CD14-positive monocyte (primary cell): ENCODE measurements at regions not wholly inside any gene's neighbourhood (a gene's known extent, or its start where the extent isn't known, plus 50 kb on each side); places are given as distances from the start of the nearest gene placed in this dataset.

Experiments
- DNase-seq, 3 donors: peaks; one replicate each; pipeline ENCODE4 v3.0.0-alpha.2; 2011 to 2022
- H2AFZ ChIP-seq: 2 replicates; pipeline ENCODE4 v1.6.0; 2012; ENCODE audit warnings: mild to moderate bottlenecking, low read depth, low read length, inconsistent platforms; ENCODE audit not compliant: insufficient read depth, poor library complexity, severe bottlenecking
- H3K27ac ChIP-seq, 2 donors: 1 replicate in 1 of 2; 2 replicates in 1 of 2; pipeline ENCODE4 v1.5.1; 2012 to 2013; ENCODE audit warnings: low read length in 2 of 2, control low read depth in 1 of 2, inconsistent platforms in 1 of 2, low read depth in 1 of 2, mild to moderate bottlenecking in 1 of 2
- H3K27me3 ChIP-seq, 2 donors: one replicate each; pipeline versions ENCODE4 v1.6.0 to v1.6.1; 2011 to 2013; ENCODE audit warnings: low read length in 2 of 2; ENCODE audit not compliant: control insufficient read depth in 2 of 2, insufficient read depth in 2 of 2
- H3K36me3 ChIP-seq, 2 donors: replicated peaks in 1 of 2; 1 replicate in 1 of 2; 2 replicates in 1 of 2; pipeline versions ENCODE4 v1.5.1 to v1.6.1; 2012 to 2013; ENCODE audit warnings: low read length in 2 of 2, control low read depth in 1 of 2, inconsistent platforms in 1 of 2, mild to moderate bottlenecking in 1 of 2; ENCODE audit not compliant: insufficient read depth in 2 of 2, control insufficient read depth in 1 of 2
- H3K4me1 ChIP-seq, 2 donors: 1 replicate in 1 of 2; 2 replicates in 1 of 2; pipeline versions ENCODE4 v1.5.1 to v1.6.1; 2012 to 2013; ENCODE audit warnings: low read length in 2 of 2, control low read depth in 1 of 2, inconsistent platforms in 1 of 2, mild to moderate bottlenecking in 1 of 2, moderate library complexity in 1 of 2; ENCODE audit not compliant: insufficient read depth in 2 of 2, control insufficient read depth in 1 of 2
- H3K4me2 ChIP-seq: replicated peaks from 2 replicates; pipeline ENCODE3; 2012; ENCODE audit warnings: low read length, moderate library complexity, mild to moderate bottlenecking; ENCODE audit not compliant: poor library complexity, severe bottlenecking; ENCODE audit errors: extremely low read depth
- H3K4me3 ChIP-seq, 3 experiments: fragments of 200-600 bp in 1 of 3; sonication (generic) in 1 of 3; replicated peaks in 1 of 3; 1 replicate in 2 of 3; 2 replicates in 1 of 3; pipeline ENCODE4 v1.5.1; 2011 to 2013; ENCODE audit warnings: low read length in 3 of 3, mild to moderate bottlenecking in 3 of 3, control low read depth in 2 of 3, low read depth in 2 of 3, inconsistent platforms in 1 of 3, moderate library complexity in 1 of 3
- H3K79me2 ChIP-seq: 2 replicates; pipeline ENCODE4 v1.6.0; 2012; ENCODE audit warnings: mild to moderate bottlenecking, control low read depth, inconsistent platforms, low read length, moderate library complexity; ENCODE audit not compliant: insufficient read depth
- H3K9ac ChIP-seq: 2 replicates; pipeline ENCODE4 v1.6.0; 2017; ENCODE audit warnings: low read length, mild to moderate bottlenecking; ENCODE audit not compliant: insufficient read depth, poor library complexity, severe bottlenecking
- H3K9me3 ChIP-seq, 2 donors: replicated peaks in 1 of 2; 1 replicate in 1 of 2; 2 replicates in 1 of 2; pipeline versions ENCODE4 v1.5.1 to v1.6.1; 2012 to 2013; ENCODE audit warnings: low read length in 2 of 2, control low read depth in 1 of 2; ENCODE audit not compliant: control insufficient read depth in 1 of 2, insufficient read depth in 1 of 2
- H4K20me1 ChIP-seq: 2 replicates; pipeline ENCODE4 v1.6.0; 2012; ENCODE audit warnings: mild to moderate bottlenecking, low read length, control low read depth, moderate library complexity; ENCODE audit not compliant: insufficient read depth
- H3K27ac Mint-ChIP-seq, 7 donors: one replicate each; pipeline ENCODE4 v1.8.0; 2020; ENCODE audit warnings: mild to moderate bottlenecking in 7 of 7, mixed read lengths in 7 of 7, moderate library complexity in 6 of 7, inconsistent platforms in 2 of 7
- H3K27me3 Mint-ChIP-seq, 3 donors: one replicate each; pipeline ENCODE4 v1.8.0; 2021 to 2022; ENCODE audit warnings: low read depth in 3 of 3, mild to moderate bottlenecking in 3 of 3, mixed read lengths in 3 of 3, moderate library complexity in 3 of 3, inconsistent platforms in 1 of 3
- H3K36me3 Mint-ChIP-seq, 2 donors: one replicate each; pipeline ENCODE4 v1.8.0; 2020; ENCODE audit warnings: mixed read lengths in 2 of 2, inconsistent platforms in 1 of 2, mild to moderate bottlenecking in 1 of 2
- H3K4me1 Mint-ChIP-seq: one replicate; pipeline ENCODE4 v1.8.0; 2020; ENCODE audit warnings: mild to moderate bottlenecking, mixed read lengths
- H3K4me3 Mint-ChIP-seq, 2 donors: one replicate each; pipeline ENCODE4 v1.8.0; 2020; ENCODE audit warnings: mild to moderate bottlenecking in 2 of 2, mixed read lengths in 2 of 2, moderate library complexity in 1 of 2
- H3K9me3 Mint-ChIP-seq, 7 donors: one replicate each; pipeline ENCODE4 v1.8.0; 2020 to 2022; ENCODE audit warnings: mixed read lengths in 7 of 7, mild to moderate bottlenecking in 6 of 7, moderate library complexity in 6 of 7, inconsistent platforms in 2 of 7
- WGBS: methylation state at CpG from one replicate; pipeline ENCODE4 v1.1.5; 2013; ENCODE audit warnings: missing lambda C conversion rate; ENCODE audit not compliant: insufficient coverage; 5-methylcytosine and 5-hydroxymethylcytosine counted together
- intact Hi-C, 2 donors: fragments of 100-400 bp; cut with micrococcal nuclease; formaldehyde crosslinking; loops; one replicate each; pipeline versions ENCODE4 v1.15.0 to v1.15.1; 2023
- TF ChIP-seq, protein P1 (sequence below): fragments of 200-600 bp; IDR thresholded peaks from one replicate; pipeline ENCODE4 v1.8.0; 2022; ENCODE audit warnings: antibody characterized with exemption, mild to moderate bottlenecking

DNA sequence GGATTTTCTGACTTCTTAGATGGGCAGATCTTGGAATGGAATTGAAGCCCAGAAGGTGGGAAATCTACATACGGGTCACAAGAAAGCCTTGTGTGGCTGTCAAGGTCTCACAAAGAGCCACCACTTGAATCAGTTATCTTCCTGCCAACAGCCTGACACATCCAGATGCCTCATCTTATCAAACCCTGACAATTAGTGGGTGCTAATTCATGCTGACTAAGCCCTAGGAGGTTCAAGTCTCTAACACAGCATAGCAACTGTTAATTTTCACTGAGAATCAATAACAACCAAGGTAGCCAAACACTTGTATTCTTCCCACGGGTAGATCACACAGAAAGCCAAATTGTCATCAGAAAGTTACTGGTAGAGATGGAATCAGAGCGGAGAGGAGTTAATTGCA lies 222.2 kb downstream of the TMEM167A start:
- Mint-ChIP-seq H3K27ac (no peak overlapping the region), H3K4me3 (no peak overlapping the region), H3K36me3 (no peaks in the 10 kb centered on the region), H3K27me3 (peaks cover 0 to 4% (median 2%) of the 10 kb centered on the region in 3 donors), H3K4me1 (no peaks in the 10 kb centered on the region), H3K9me3 (peaks cover 0 to 1% (median 0%) of the 10 kb centered on the region in 7 donors)
- Histone ChIP-seq H3K27ac (no peak overlapping the region), H3K27me3 (no peaks in the 10 kb centered on the region), H3K79me2 (no peaks in the 10 kb centered on the region), H3K4me3 (no peak overlapping the region), H3K4me2 (no peak overlapping the region), H3K4me1 (no peaks in the 10 kb centered on the region), H3K9ac (no peak overlapping the region), H3K36me3 (no peaks in the 10 kb centered on the region), H3K9me3 (no peaks in the 10 kb centered on the region), H2AFZ (no peak overlapping the region), H4K20me1 (no peaks in the 10 kb centered on the region)
- intact Hi-C loops, result no loop called here
- DNase-seq, result no peak
- TF ChIP-seq, protein P1, sequence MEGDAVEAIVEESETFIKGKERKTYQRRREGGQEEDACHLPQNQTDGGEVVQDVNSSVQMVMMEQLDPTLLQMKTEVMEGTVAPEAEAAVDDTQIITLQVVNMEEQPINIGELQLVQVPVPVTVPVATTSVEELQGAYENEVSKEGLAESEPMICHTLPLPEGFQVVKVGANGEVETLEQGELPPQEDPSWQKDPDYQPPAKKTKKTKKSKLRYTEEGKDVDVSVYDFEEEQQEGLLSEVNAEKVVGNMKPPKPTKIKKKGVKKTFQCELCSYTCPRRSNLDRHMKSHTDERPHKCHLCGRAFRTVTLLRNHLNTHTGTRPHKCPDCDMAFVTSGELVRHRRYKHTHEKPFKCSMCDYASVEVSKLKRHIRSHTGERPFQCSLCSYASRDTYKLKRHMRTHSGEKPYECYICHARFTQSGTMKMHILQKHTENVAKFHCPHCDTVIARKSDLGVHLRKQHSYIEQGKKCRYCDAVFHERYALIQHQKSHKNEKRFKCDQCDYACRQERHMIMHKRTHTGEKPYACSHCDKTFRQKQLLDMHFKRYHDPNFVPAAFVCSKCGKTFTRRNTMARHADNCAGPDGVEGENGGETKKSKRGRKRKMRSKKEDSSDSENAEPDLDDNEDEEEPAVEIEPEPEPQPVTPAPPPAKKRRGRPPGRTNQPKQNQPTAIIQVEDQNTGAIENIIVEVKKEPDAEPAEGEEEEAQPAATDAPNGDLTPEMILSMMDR, result no peak
- 100% methylated on average over 1 of the region's 3 CpGs for WGBS

DNA sequence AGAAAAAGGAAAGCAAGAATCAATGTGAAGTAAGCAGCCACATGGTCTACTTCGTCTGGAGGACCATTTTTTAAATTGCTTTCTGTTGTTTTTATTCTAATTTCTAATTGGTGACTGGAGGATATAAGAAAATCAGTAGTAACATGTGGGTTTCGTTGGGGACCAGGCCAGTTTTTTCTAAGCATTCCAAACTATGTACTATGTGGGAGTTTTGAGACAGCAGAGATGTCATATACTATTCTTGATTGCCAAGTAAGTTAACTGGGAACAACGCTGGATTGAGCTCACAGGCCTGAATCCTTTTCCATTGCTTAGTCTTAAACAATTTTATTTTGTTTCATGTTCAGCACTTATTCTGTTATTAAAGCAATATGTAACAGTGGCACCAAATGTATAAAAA lies 225.7 kb downstream of the TMEM167A start:
- Histone ChIP-seq H3K9ac (no peak overlapping the region), H3K27me3 (no peaks in the 10 kb centered on the region), H3K4me1 (no peaks in the 10 kb centered on the region), H3K27ac (no peak overlapping the region), H4K20me1 (no peaks in the 10 kb centered on the region), H3K9me3 (peaks cover 8 to 9% of the 10 kb centered on the region in 2 donors), H2AFZ (no peak overlapping the region), H3K79me2 (no peaks in the 10 kb centered on the region), H3K4me3 (no peak overlapping the region), H3K4me2 (no peak overlapping the region), H3K36me3 (no peaks in the 10 kb centered on the region)
- no peak for DNase-seq
- peaks cover 0 to 12% (median 7%) of the 10 kb centered on the region in 7 donors for H3K9me3 Mint-ChIP-seq
- H3K4me1 Mint-ChIP-seq, result no peaks in the 10 kb centered on the region
- 90% methylated on average over 2 of the region's 3 CpGs for WGBS
- H3K36me3 Mint-ChIP-seq, result no peaks in the 10 kb centered on the region
- no peak overlapping the region for H3K27ac Mint-ChIP-seq
- H3K4me3 Mint-ChIP-seq, result no peak overlapping the region
- TF ChIP-seq, protein P1, result no peak
- intact Hi-C loops, result no loop called here
- H3K27me3 Mint-ChIP-seq, result peaks cover 0 to 1% (median 0%) of the 10 kb centered on the region in 3 donors
